ENCODE measurements at regions not wholly inside any gene's neighbourhood (a gene's known extent, or its start where the extent isn't known, plus 50 kb on each side); places are given as distances from the start of the nearest gene placed in this dataset.

DNA sequence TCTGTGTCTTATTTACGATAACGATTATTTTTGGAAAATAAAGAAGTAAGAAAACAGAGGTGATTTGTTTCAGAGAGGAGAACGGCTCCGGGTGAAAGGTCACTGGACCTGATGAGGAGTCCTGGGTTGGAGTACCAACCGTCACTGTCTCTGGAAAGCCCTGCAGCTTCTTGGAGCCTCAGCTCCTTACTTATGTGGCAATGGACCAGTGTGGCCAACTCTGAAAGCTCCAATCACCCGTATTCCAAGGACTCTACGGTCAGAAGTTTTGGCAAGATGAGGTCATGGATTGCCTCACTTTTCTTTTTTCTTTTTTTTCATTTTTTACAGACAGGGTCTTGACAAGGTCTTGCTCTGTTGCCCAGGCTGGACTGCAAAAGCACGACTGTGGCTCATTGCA lies 84.8 kb downstream of the KLF4 start:
- H3K4me3 ChIP-seq (ENCODE audit: low read depth in 1 of 2, low read length in 1 of 2) = no peak overlapping the region
- H3K27ac ChIP-seq = no peak overlapping the region
- no peaks in the 10 kb centered on the region for H3K27me3 ChIP-seq
- no peaks in the 10 kb centered on the region for H3K9me3 ChIP-seq
- H3K4me1 ChIP-seq (ENCODE audit: control insufficient read depth in 1 of 2, insufficient read depth in 1 of 2, low read depth in 1 of 2, low read length in 1 of 2) = no peaks in the 10 kb centered on the region
- H3K36me3 ChIP-seq = no peaks in the 10 kb centered on the region
- TF ChIP-seq, protein P1, sequence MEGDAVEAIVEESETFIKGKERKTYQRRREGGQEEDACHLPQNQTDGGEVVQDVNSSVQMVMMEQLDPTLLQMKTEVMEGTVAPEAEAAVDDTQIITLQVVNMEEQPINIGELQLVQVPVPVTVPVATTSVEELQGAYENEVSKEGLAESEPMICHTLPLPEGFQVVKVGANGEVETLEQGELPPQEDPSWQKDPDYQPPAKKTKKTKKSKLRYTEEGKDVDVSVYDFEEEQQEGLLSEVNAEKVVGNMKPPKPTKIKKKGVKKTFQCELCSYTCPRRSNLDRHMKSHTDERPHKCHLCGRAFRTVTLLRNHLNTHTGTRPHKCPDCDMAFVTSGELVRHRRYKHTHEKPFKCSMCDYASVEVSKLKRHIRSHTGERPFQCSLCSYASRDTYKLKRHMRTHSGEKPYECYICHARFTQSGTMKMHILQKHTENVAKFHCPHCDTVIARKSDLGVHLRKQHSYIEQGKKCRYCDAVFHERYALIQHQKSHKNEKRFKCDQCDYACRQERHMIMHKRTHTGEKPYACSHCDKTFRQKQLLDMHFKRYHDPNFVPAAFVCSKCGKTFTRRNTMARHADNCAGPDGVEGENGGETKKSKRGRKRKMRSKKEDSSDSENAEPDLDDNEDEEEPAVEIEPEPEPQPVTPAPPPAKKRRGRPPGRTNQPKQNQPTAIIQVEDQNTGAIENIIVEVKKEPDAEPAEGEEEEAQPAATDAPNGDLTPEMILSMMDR (IDR thresholded peaks at IDR 0.05) = no peak

DNA sequence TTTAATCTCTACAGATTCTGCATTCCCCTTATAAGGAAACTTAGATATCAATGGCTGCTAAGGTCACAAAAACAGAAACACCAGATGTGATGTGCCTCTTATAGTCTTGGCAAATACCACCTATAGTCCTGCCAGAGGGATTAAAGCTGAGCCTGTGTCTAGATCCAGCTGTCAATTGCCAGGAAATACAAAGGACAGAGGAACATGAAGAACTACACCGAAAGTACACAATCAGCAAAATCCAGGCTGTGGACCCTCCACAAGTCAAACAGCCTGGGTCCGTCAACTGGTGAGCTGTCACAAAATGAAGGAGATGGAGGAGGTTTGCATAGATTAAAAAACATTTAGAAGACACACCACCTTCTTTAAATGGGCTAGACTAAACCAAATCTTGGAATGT lies 85.4 kb downstream of the KLF4 start:
- no peaks in the 10 kb centered on the region for H3K4me1 ChIP-seq (ENCODE audit: control insufficient read depth in 1 of 2, insufficient read depth in 1 of 2, low read depth in 1 of 2, low read length in 1 of 2)
- no peaks in the 10 kb centered on the region for H3K27me3 ChIP-seq
- no peak overlapping the region for H3K4me3 ChIP-seq (ENCODE audit: low read depth in 1 of 2, low read length in 1 of 2)
- no peaks in the 10 kb centered on the region for H3K9me3 ChIP-seq
- no peaks in the 10 kb centered on the region for H3K36me3 ChIP-seq
- no peak overlapping the region for H3K27ac ChIP-seq
- TF ChIP-seq, protein P1 (IDR thresholded peaks at IDR 0.05) = no peak

DNA sequence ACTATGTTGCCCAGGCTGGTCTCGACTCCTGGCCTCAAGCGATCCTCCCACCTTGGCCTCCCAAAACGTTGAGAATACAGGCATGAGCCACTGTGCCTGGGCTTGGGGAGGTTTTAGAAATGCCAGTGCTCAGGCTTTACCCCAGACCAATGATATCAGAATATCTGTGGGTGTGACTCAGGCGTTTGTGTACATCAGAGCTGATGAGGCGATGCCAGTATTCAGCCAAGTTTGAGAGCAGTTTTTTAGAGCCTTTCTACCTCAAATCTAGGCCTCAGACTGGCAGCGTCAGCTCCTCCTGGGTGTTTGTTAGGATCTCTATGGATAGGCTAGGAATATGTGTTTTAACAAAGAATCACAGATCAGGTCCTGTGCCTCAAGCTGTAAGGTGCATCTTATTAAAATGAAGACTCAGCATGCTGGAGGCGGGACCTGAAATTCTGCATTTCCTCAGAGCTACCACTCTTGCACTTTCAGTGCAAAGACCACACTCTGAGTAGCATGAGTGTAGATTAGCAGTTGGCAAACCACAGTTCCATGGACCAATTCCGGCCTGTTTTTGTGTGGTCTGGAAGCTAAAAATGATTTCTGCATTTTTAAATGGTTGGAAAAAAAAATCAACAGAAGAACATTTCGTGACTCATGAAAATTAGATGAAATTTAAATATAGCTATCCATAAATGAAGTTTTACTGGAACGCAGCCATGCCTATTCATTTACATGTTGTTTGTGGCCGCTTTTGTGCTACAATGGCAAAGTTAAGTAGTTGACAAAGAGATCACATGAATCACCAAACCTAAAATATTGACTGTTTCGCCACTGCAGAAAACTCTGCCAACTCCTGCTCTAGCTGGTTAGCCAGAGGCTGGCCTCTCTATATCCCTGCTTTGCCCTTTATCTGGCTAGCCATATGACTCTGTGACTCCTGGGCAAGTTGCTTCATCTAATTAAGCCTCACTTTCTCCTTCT lies 92.2 kb downstream of the KLF4 start:
- no peaks in the 10 kb centered on the region for H3K36me3 ChIP-seq
- H3K27me3 ChIP-seq = no peaks in the 10 kb centered on the region
- no peaks in the 10 kb centered on the region for H3K9me3 ChIP-seq
- no peaks in the 10 kb centered on the region for H3K4me1 ChIP-seq (ENCODE audit: control insufficient read depth in 1 of 2, insufficient read depth in 1 of 2, low read depth in 1 of 2, low read length in 1 of 2)
- no peak overlapping the region for H3K27ac ChIP-seq
- TF ChIP-seq, protein P1 (IDR thresholded peaks at IDR 0.05) = no peak
- no peak overlapping the region for H3K4me3 ChIP-seq (ENCODE audit: low read depth in 1 of 2, low read length in 1 of 2)

DNA sequence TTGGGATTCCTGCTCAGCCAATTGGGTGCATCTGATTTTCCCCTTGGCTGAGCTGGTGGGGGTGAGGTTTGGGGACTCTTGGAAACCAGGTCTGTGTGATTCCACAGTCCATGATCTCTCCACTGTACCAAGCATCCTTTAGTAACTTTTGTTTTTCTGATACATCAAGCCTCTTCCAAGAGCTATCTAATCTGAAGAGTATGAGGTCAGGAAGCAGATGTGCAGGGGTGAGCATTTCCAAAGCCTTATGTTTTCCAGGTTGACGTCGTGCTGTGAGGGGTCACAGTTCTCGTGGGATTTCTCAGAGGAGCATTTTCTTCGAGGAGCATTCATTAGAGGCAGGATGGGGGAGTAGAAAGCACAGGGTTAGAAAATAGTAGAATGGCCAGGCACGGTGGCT lies 95.3 kb downstream of the KLF4 start:
- Histone ChIP-seq H3K9me3 (no peaks in the 10 kb centered on the region), H3K4me1 (ENCODE audit: control insufficient read depth in 1 of 2, insufficient read depth in 1 of 2, low read depth in 1 of 2, low read length in 1 of 2) (no peaks in the 10 kb centered on the region), H3K36me3 (no peaks in the 10 kb centered on the region), H3K4me3 (ENCODE audit: low read depth in 1 of 2, low read length in 1 of 2) (no peak overlapping the region), H3K27me3 (peaks cover 3% of the 10 kb centered on the region), H3K27ac (no peak overlapping the region)
- TF ChIP-seq, protein P1 (IDR thresholded peaks at IDR 0.05) = no peak

DNA sequence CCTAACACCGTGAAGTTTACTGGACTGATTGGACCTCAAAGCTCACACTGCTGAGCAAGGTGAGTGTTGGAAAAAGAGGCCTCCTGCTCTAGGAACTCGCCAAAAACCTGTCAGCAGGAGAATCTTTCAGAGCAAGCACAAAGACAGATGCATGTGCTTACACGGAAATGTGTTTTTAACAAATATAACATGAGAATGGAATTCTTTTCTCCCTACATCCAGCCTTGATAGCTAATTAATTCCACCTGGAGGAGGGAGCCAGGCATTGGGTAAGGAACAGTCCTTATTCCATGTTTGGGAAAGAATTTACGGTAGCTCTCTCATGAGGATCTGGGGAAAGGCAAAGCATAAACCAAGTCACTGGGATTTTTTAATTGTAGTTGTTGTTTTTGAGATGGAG lies 98.8 kb downstream of the KLF4 start:
- Histone ChIP-seq H3K27me3 (peaks cover 3% of the 10 kb centered on the region), H3K4me1 (ENCODE audit: control insufficient read depth in 1 of 2, insufficient read depth in 1 of 2, low read depth in 1 of 2, low read length in 1 of 2) (no peaks in the 10 kb centered on the region), H3K4me3 (ENCODE audit: low read depth in 1 of 2, low read length in 1 of 2) (no peak overlapping the region), H3K36me3 (no peaks in the 10 kb centered on the region), H3K9me3 (no peaks in the 10 kb centered on the region), H3K27ac (no peak overlapping the region)
- TF ChIP-seq, protein P1 (IDR thresholded peaks at IDR 0.05) = no peak
